ENCODE measurements at regions not wholly inside any gene's neighbourhood (a gene's known extent, or its start where the extent isn't known, plus 50 kb on each side); places are given as distances from the start of the nearest gene placed in this dataset.

DNA sequence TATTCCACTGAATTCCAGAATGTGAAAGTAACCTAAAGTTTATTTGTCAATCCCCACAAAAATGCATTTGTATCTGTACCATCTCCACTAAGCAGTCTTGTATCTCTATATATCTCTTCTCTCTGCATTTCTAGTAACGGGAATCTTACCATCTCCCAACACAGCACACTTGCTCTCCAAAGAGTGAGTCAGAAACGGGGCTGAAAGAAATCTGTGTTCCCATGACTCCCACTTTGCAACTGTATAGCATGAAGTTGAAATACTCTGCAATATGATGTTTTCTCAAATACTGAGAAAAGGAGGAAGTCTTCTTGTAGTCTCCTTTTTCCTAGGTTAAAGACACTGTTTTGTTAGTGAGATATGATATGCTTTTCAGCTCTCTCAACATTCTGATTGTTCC, 848.8 kb upstream of the ACO1 start:
- H4K8ac ChIP-seq (ENCODE audit: low read depth in 2 of 2, low read length in 2 of 2) = no peak overlapping the region
- no peak overlapping the region for H2AFZ ChIP-seq (replicated peaks; ENCODE audit: low read length, poor library complexity)
- no peaks in the 10 kb centered on the region for H3K36me3 ChIP-seq (ENCODE audit: control insufficient read depth, insufficient read depth, low read length)
- intact Hi-C loops (cut with micrococcal nuclease) (no loop called here), in situ Hi-C loops (cut with MboI; ENCODE audit: low sequenced_read_pairs) (no loop called here), dilution Hi-C loops (cut with HindIII; ENCODE audit: low sequenced_read_pairs, unreplicated experiment) (no loop called here)
- H4K91ac ChIP-seq (ENCODE audit: insufficient read depth, low read depth, low read length) = no peak overlapping the region
- TF ChIP-seq CEBPB (IDR thresholded peaks at IDR 0.05; ENCODE audit: low read depth, low read length) (no peak), RCOR1 (IDR thresholded peaks at IDR 0.05; ENCODE audit: insufficient replicate concordance, low read length) (no peak), NFE2L2 (IDR thresholded peaks at IDR 0.05; ENCODE audit: low read depth, low read length) (no peak), POLR2A (IDR thresholded peaks at IDR 0.05; ENCODE audit: low read depth, low read length) (no peak), MXI1 (IDR thresholded peaks at IDR 0.05; ENCODE audit: borderline replicate concordance, low read depth, low read length) (no peak), CHD1 (IDR thresholded peaks at IDR 0.05; ENCODE audit: low read depth, low read length) (no peak), RAD21 (IDR thresholded peaks at IDR 0.05; ENCODE audit: low read length) (no peak)
- TF ChIP-seq, protein P1, sequence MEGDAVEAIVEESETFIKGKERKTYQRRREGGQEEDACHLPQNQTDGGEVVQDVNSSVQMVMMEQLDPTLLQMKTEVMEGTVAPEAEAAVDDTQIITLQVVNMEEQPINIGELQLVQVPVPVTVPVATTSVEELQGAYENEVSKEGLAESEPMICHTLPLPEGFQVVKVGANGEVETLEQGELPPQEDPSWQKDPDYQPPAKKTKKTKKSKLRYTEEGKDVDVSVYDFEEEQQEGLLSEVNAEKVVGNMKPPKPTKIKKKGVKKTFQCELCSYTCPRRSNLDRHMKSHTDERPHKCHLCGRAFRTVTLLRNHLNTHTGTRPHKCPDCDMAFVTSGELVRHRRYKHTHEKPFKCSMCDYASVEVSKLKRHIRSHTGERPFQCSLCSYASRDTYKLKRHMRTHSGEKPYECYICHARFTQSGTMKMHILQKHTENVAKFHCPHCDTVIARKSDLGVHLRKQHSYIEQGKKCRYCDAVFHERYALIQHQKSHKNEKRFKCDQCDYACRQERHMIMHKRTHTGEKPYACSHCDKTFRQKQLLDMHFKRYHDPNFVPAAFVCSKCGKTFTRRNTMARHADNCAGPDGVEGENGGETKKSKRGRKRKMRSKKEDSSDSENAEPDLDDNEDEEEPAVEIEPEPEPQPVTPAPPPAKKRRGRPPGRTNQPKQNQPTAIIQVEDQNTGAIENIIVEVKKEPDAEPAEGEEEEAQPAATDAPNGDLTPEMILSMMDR (conservative IDR thresholded peaks at IDR 0.05; ENCODE audit: low read depth, low read length) = no peak
- TF ChIP-seq, protein P2, sequence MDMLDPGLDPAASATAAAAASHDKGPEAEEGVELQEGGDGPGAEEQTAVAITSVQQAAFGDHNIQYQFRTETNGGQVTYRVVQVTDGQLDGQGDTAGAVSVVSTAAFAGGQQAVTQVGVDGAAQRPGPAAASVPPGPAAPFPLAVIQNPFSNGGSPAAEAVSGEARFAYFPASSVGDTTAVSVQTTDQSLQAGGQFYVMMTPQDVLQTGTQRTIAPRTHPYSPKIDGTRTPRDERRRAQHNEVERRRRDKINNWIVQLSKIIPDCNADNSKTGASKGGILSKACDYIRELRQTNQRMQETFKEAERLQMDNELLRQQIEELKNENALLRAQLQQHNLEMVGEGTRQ (IDR thresholded peaks at IDR 0.05; ENCODE audit: low read depth, low read length) = no peak
- TF ChIP-seq, protein P3, sequence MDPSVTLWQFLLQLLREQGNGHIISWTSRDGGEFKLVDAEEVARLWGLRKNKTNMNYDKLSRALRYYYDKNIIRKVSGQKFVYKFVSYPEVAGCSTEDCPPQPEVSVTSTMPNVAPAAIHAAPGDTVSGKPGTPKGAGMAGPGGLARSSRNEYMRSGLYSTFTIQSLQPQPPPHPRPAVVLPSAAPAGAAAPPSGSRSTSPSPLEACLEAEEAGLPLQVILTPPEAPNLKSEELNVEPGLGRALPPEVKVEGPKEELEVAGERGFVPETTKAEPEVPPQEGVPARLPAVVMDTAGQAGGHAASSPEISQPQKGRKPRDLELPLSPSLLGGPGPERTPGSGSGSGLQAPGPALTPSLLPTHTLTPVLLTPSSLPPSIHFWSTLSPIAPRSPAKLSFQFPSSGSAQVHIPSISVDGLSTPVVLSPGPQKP (IDR thresholded peaks at IDR 0.05; ENCODE audit: borderline replicate concordance, low read depth, low read length) = no peak
- DNase-seq (no peak), ATAC-seq (ENCODE audit: low read depth) (no peak)
- H3K4me2 ChIP-seq (ENCODE audit: low read depth, low read length) = no peak overlapping the region
- BruUV-seq (replicated peaks) = no TSS peak
- H3K27ac ChIP-seq (ENCODE audit: insufficient read depth, low read length) = no peak overlapping the region
- H2BK15ac ChIP-seq (ENCODE audit: low read depth, low read length) = no peak overlapping the region
- no peak overlapping the region for H3K4ac ChIP-seq (ENCODE audit: low read depth, low read length)
- no peaks in the 10 kb centered on the region for H4K20me1 ChIP-seq (ENCODE audit: insufficient read depth, low read length)
- H3K14ac ChIP-seq (replicated peaks; ENCODE audit: low read depth, low read length) = no peak overlapping the region
- H2AK9ac ChIP-seq (replicated peaks; ENCODE audit: low read depth, low read length, poor library complexity) = no peak overlapping the region
- H3K9me3 ChIP-seq (ENCODE audit: control insufficient read depth, insufficient read depth, low read length) = peaks cover 4% of the 10 kb centered on the region; the same call in 1 of the 2 replicates
- no peaks in the 10 kb centered on the region for H3K79me1 ChIP-seq (ENCODE audit: low read depth in 1 of 2, low read length in 2 of 2)
- H3K23ac ChIP-seq (ENCODE audit: low read depth, low read length) = no peak overlapping the region
- H3K56ac ChIP-seq (ENCODE audit: extremely low read depth, insufficient read depth, low read length) = no peak overlapping the region
- H3K18ac ChIP-seq (ENCODE audit: low read depth, low read length) = no peak overlapping the region
- WGBS, 2 experiments (ENCODE audit: extremely low coverage in 2 of 2, insufficient read length in 1 of 2) = no CpG with 5 or more reads among the region's 2 CpGs
- no peak overlapping the region for H2BK5ac ChIP-seq (ENCODE audit: low read depth, low read length, poor library complexity, severe bottlenecking)
- H2BK20ac ChIP-seq (ENCODE audit: low read depth, low read length) = no peak overlapping the region
- no peaks in the 10 kb centered on the region for H3K4me1 ChIP-seq (ENCODE audit: control insufficient read depth, insufficient read depth, low read length)
- no peaks in the 10 kb centered on the region for H3K9me1 ChIP-seq (ENCODE audit: insufficient read depth, low read length)
- ChIA-PET POLR2A (ENCODE audit: unreplicated experiment) (no interaction called here), CTCF (no interaction called here)
- no peaks in the 10 kb centered on the region for H3K27me3 ChIP-seq (ENCODE audit: control insufficient read depth, insufficient read depth, low read length)
- no peak overlapping the region for H4K5ac ChIP-seq (ENCODE audit: low read depth, low read length)
- H2BK120ac ChIP-seq (ENCODE audit: low read depth, low read length) = no peak overlapping the region
- no peak overlapping the region for H3K9ac ChIP-seq (ENCODE audit: low read depth, low read length)
- no peak overlapping the region for H3K4me3 ChIP-seq (ENCODE audit: insufficient read depth, low read depth, low read length)
- H2AK5ac ChIP-seq (ENCODE audit: low read depth, low read length) = no peak overlapping the region
